Body of pancreas (tissue), 4 donors: ENCODE measurements at regions not wholly inside any gene's neighbourhood (a gene's known extent, or its start where the extent isn't known, plus 50 kb on each side); places are given as distances from the start of the nearest gene placed in this dataset.

Source experiments
- ATAC-seq: fragments of 150-250 bp; one replicate; pipeline ENCODE4 v1.9.1; 2016
- DNase-seq, 4 donors: peaks; one replicate each; pipeline ENCODE4 v3.0.0-alpha.2; 2019
- H3K27ac ChIP-seq, 4 donors: fragments of 200-600 bp; sonication (generic); 1 replicate in 3 of 4; 2 replicates in 1 of 4; pipeline versions ENCODE4 v1.5.1 to v1.6.1; 2016 to 2019; ENCODE audit warnings: mild to moderate bottlenecking in 1 of 4, mixed read lengths in 1 of 4, moderate library complexity in 1 of 4
- H3K27me3 ChIP-seq, 2 donors: fragments of 200-600 bp; sonication (generic); one replicate each; pipeline ENCODE4 v1.6.0; 2016; ENCODE audit warnings: mild to moderate bottlenecking in 1 of 2
- H3K36me3 ChIP-seq, 2 donors: fragments of 200-600 bp; sonication (generic); replicated peaks in 1 of 2; 2 replicates each; pipeline ENCODE4 v1.5.1; 2016; ENCODE audit warnings: low read depth in 2 of 2; ENCODE audit not compliant: insufficient read depth in 1 of 2
- H3K4me1 ChIP-seq: fragments of 200-600 bp; sonication (generic); one replicate; pipeline ENCODE4 v1.6.0; 2016
- H3K4me3 ChIP-seq, 2 donors: fragments of 200-600 bp; sonication (generic); 1 replicate in 1 of 2; 2 replicates in 1 of 2; pipeline ENCODE4 v1.5.1; 2016 to 2019
- H3K9me3 ChIP-seq, 3 donors: fragments of 200-600 bp; sonication (generic); 1 replicate in 2 of 3; 2 replicates in 1 of 3; pipeline ENCODE4 v1.5.1; 2016
- CTCF ChIP-seq, 7 experiments: fragments of 450-650 bp in 4 of 7; fragments of 200-600 bp in 3 of 7; sonication (generic) in 3 of 7; IDR thresholded peaks; one replicate each; pipeline ENCODE4 v1.5.1; 2016 to 2019; ENCODE audit warnings: antibody characterized with exemption in 7 of 7
- POLR2A ChIP-seq, 3 donors: fragments of 450-650 bp; IDR thresholded peaks; one replicate each; pipeline ENCODE4 v1.6.1; 2016; ENCODE audit warnings: antibody characterized with exemption in 3 of 3, mild to moderate bottlenecking in 2 of 3
- WGBS, 2 donors: methylation state at CpG; one replicate each; pipeline ENCODE4 v1.1.5; 2017; 5-methylcytosine and 5-hydroxymethylcytosine counted together
- intact Hi-C: fragments of 100-400 bp; cut with DNase I; formaldehyde crosslinking; loops from one replicate; pipeline ENCODE4 v1.15.1; 2023

GRCh38 chr6:139551376-139551775 is 176.9 kb upstream of the CITED2 start:
- WGBS, 2 donors, result 91 to 100% methylated on average over 2 of the region's 2 CpGs
- DNase-seq, result no peak
- intact Hi-C loops, result no loop called here
- Histone ChIP-seq H3K27ac (no peak overlapping the region), H3K4me3 (no peak overlapping the region), H3K9me3 (peaks cover 0 to 5% (median 0%) of the 10 kb centered on the region in 3 donors), H3K36me3 (no peaks in the 10 kb centered on the region), H3K27me3 (no peaks in the 10 kb centered on the region), H3K4me1 (peaks cover 42% of the 10 kb centered on the region)
- no peak for TF ChIP-seq CTCF (IDR thresholded peaks at IDR 0.05)
- TF ChIP-seq POLR2A (IDR thresholded peaks at IDR 0.05), result no peak
- no peak for ATAC-seq

GRCh38 chr6:139550361-139550760 is 175.9 kb upstream of the CITED2 start:
- H3K27ac ChIP-seq, result peak overlapping the region in 3 of 4 donors; percentile 26 to 40 (median 28)
- H3K4me3 ChIP-seq, result no peak overlapping the region
- intact Hi-C loops, result no loop called here
- WGBS, 2 donors, result 39 to 64% methylated on average over 3 of the region's 3 CpGs
- H3K27me3 ChIP-seq, result no peaks in the 10 kb centered on the region
- TF ChIP-seq CTCF (IDR thresholded peaks at IDR 0.05), result no peak
- TF ChIP-seq POLR2A (IDR thresholded peaks at IDR 0.05), result peak in 1 of 3 donors; percentile 13
- peaks cover 50% of the 10 kb centered on the region for H3K4me1 ChIP-seq
- DNase-seq, result peak; percentile 55 to 78 (median 74)
- ATAC-seq, result peak; percentile 91
- no peaks in the 10 kb centered on the region for H3K36me3 ChIP-seq
- peaks cover 0 to 5% (median 0%) of the 10 kb centered on the region in 3 donors for H3K9me3 ChIP-seq

GRCh38 chr6:139549561-139550070 is 175.2 kb upstream of the CITED2 start:
- H3K9me3 ChIP-seq, result peaks cover 0 to 5% (median 0%) of the 10 kb centered on the region in 3 donors
- H3K4me1 ChIP-seq, result peaks cover 49% of the 10 kb centered on the region
- H3K27ac ChIP-seq, result peak overlapping the region in 1 of 4 donors; percentile 26
- 70 to 78% methylated on average over 5 of the region's 5 CpGs for WGBS, 2 donors
- TF ChIP-seq CTCF (IDR thresholded peaks at IDR 0.05) (no peak), POLR2A (IDR thresholded peaks at IDR 0.05) (no peak)
- no peaks in the 10 kb centered on the region for H3K27me3 ChIP-seq
- ATAC-seq, result no peak
- DNase-seq, result no peak
- no peaks in the 10 kb centered on the region for H3K36me3 ChIP-seq
- intact Hi-C loops, result no loop called here
- H3K4me3 ChIP-seq, result no peak overlapping the region

- Histone ChIP-seq H3K27me3 (no peaks in the 10 kb centered on the region), H3K9me3 (peaks cover 0 to 5% (median 0%) of the 10 kb centered on the region in 3 donors), H3K36me3 (no peaks in the 10 kb centered on the region), H3K27ac (no peak overlapping the region), H3K4me1 (peaks cover 47% of the 10 kb centered on the region), H3K4me3 (no peak overlapping the region)
- intact Hi-C loops, result no loop called here
- TF ChIP-seq POLR2A (IDR thresholded peaks at IDR 0.05) (no peak), CTCF (IDR thresholded peaks at IDR 0.05) (no peak)
- DNase-seq (no peak), ATAC-seq (no peak)
Observed at GRCh38 chr6:139547804-139548203, 173.4 kb upstream of the CITED2 start.

GRCh38 chr6:139547122-139547776 is 172.8 kb upstream of the CITED2 start:
- Histone ChIP-seq H3K27me3 (no peaks in the 10 kb centered on the region), H3K9me3 (peaks cover 0 to 5% (median 0%) of the 10 kb centered on the region in 3 donors), H3K4me3 (no peak overlapping the region), H3K4me1 (peaks cover 47% of the 10 kb centered on the region), H3K36me3 (no peaks in the 10 kb centered on the region), H3K27ac (peak overlapping the region in 2 of 4 donors; percentile 18 to 42)
- no peak for ATAC-seq
- intact Hi-C loops, result no loop called here
- TF ChIP-seq CTCF (IDR thresholded peaks at IDR 0.05), result no peak
- TF ChIP-seq POLR2A (IDR thresholded peaks at IDR 0.05), result no peak
- no peak for DNase-seq
- WGBS, 2 donors, result 64 to 73% methylated on average over 4 of the region's 4 CpGs
